Esophagus muscularis mucosa (tissue), 4 donors: ENCODE measurements at regions not wholly inside any gene's neighbourhood (a gene's known extent, or its start where the extent isn't known, plus 50 kb on each side); places are given as distances from the start of the nearest gene placed in this dataset.

Experiments
- CTCF ChIP-seq, 3 experiments: fragments of 200-600 bp in 2 of 3; fragments of 450-650 bp in 1 of 3; sonication (generic) in 2 of 3; IDR thresholded peaks; one replicate each; pipeline ENCODE4 v1.5.1; 2017 to 2019; ENCODE audit warnings: antibody characterized with exemption in 3 of 3, mild to moderate bottlenecking in 2 of 3, moderate library complexity in 1 of 3
- EP300 ChIP-seq: sonication (generic); formaldehyde crosslinking; IDR thresholded peaks from one replicate; pipeline ENCODE4 v1.6.1; 2017; ENCODE audit warnings: antibody characterized with exemption
- POLR2A ChIP-seq: fragments of 450-650 bp; IDR thresholded peaks from one replicate; pipeline ENCODE4 v1.6.1; 2017; ENCODE audit warnings: antibody characterized with exemption, moderate library complexity, mild to moderate bottlenecking, low read depth
- POLR2AphosphoS5 ChIP-seq, 2 donors: sonication (generic); formaldehyde crosslinking; IDR thresholded peaks; one replicate each; pipeline ENCODE4 v1.6.1; 2017; ENCODE audit warnings: antibody characterized with exemption in 2 of 2

GRCh38 chr2:76283350-76283749 lies 572.6 kb upstream of the GCFC2 start:
- TF ChIP-seq POLR2A (no peak), POLR2AphosphoS5 (IDR thresholded peaks at IDR 0.05) (no peak), CTCF (IDR thresholded peaks at IDR 0.05) (no peak), EP300 (no peak)
